ENCODE measurements at regions not wholly inside any gene's neighbourhood (a gene's known extent, or its start where the extent isn't known, plus 50 kb on each side); places are given as distances from the start of the nearest gene placed in this dataset.

GRCh38 chr2:14053105-14053504 is 579.4 kb upstream of the LRATD1 start:
- no peak overlapping the region for H3K4me3 ChIP-seq (ENCODE audit: control insufficient read depth in 2 of 3, extremely low read depth in 1 of 3, insufficient read depth in 2 of 3, low read depth in 1 of 3, low read length in 3 of 3)
- FAIRE-seq (no peak), DNase-seq (ENCODE audit: low read depth, low spot score) (no peak)
- TF ChIP-seq CTCF (optimal IDR thresholded peaks at IDR 0.05 in 1 of 3, IDR thresholded peaks at IDR 0.05 in 1 of 3, conservative IDR thresholded peaks at IDR 0.05 in 1 of 3; ENCODE audit: extremely low read depth in 1 of 3, insufficient read depth in 2 of 3, low read length in 3 of 3) = no peak
- no peak for TF ChIP-seq EZH2 (IDR thresholded peaks at IDR 0.05; ENCODE audit: low read length)
- no peaks in the 10 kb centered on the region for H3K27me3 ChIP-seq (ENCODE audit: control insufficient read depth, extremely low read depth, insufficient read depth, low read length)
- dilution Hi-C loops (cut with MboI; ENCODE audit: extremely low pct_ligation_motif_present, low sequenced_read_pairs) = no loop called here
- no peaks in the 10 kb centered on the region for H4K20me1 ChIP-seq (ENCODE audit: control insufficient read depth, extremely low read depth, insufficient read depth, low read length)
- no peaks in the 10 kb centered on the region for H3K9me3 ChIP-seq (ENCODE audit: control insufficient read depth, low read depth, low read length)
- no peaks in the 10 kb centered on the region for H3K9me1 ChIP-seq (ENCODE audit: control insufficient read depth, extremely low read depth, insufficient read depth, low read length)
- H3K9ac ChIP-seq (ENCODE audit: control insufficient read depth, extremely low read depth, insufficient read depth, low read length) = no peak overlapping the region
- no peaks in the 10 kb centered on the region for H3K79me2 ChIP-seq (ENCODE audit: control insufficient read depth, insufficient read depth, low read length)
- H3K4me2 ChIP-seq (ENCODE audit: control insufficient read depth, extremely low read depth, insufficient read depth, low read depth, low read length) = no peak overlapping the region
- no peak overlapping the region for H2AFZ ChIP-seq (ENCODE audit: control insufficient read depth, low read length)
- H3K27ac ChIP-seq (ENCODE audit: control insufficient read depth, insufficient read depth, low read length) = no peak overlapping the region
- H3K4me1 ChIP-seq (ENCODE audit: control insufficient read depth, extremely low read depth, insufficient read depth, low read length) = no peaks in the 10 kb centered on the region
- H3K36me3 ChIP-seq (ENCODE audit: control insufficient read depth in 2 of 2, extremely low read depth in 1 of 2, insufficient read depth in 2 of 2, low read length in 2 of 2) = no peaks in the 10 kb centered on the region

GRCh38 chr2:14064346-14064745 is 568.2 kb upstream of the LRATD1 start:
- no peak for FAIRE-seq
- TF ChIP-seq EZH2 (IDR thresholded peaks at IDR 0.05; ENCODE audit: low read length) = no peak
- TF ChIP-seq CTCF (optimal IDR thresholded peaks at IDR 0.05 in 1 of 3, IDR thresholded peaks at IDR 0.05 in 1 of 3, conservative IDR thresholded peaks at IDR 0.05 in 1 of 3; ENCODE audit: extremely low read depth in 1 of 3, insufficient read depth in 2 of 3, low read length in 3 of 3) = no peak

More at GRCh38 chr2:14064346-14064745, 568.2 kb upstream of the LRATD1 start:
- Histone ChIP-seq H3K4me2 (ENCODE audit: control insufficient read depth, extremely low read depth, insufficient read depth, low read depth, low read length) (no peak overlapping the region), H3K27me3 (ENCODE audit: control insufficient read depth, extremely low read depth, insufficient read depth, low read length) (no peaks in the 10 kb centered on the region), H3K9me3 (ENCODE audit: control insufficient read depth, low read depth, low read length) (no peaks in the 10 kb centered on the region), H3K4me3 (ENCODE audit: control insufficient read depth in 2 of 3, extremely low read depth in 1 of 3, insufficient read depth in 2 of 3, low read depth in 1 of 3, low read length in 3 of 3) (no peak overlapping the region), H4K20me1 (ENCODE audit: control insufficient read depth, extremely low read depth, insufficient read depth, low read length) (no peaks in the 10 kb centered on the region), H3K9ac (ENCODE audit: control insufficient read depth, extremely low read depth, insufficient read depth, low read length) (no peak overlapping the region), H3K9me1 (ENCODE audit: control insufficient read depth, extremely low read depth, insufficient read depth, low read length) (no peaks in the 10 kb centered on the region), H2AFZ (ENCODE audit: control insufficient read depth, low read length) (no peak overlapping the region), H3K36me3 (ENCODE audit: control insufficient read depth in 2 of 2, extremely low read depth in 1 of 2, insufficient read depth in 2 of 2, low read length in 2 of 2) (no peaks in the 10 kb centered on the region), H3K79me2 (ENCODE audit: control insufficient read depth, insufficient read depth, low read length) (no peaks in the 10 kb centered on the region), H3K4me1 (ENCODE audit: control insufficient read depth, extremely low read depth, insufficient read depth, low read length) (no peaks in the 10 kb centered on the region), H3K27ac (ENCODE audit: control insufficient read depth, insufficient read depth, low read length) (no peak overlapping the region)
- dilution Hi-C loops (cut with MboI; ENCODE audit: extremely low pct_ligation_motif_present, low sequenced_read_pairs) = no loop called here
- DNase-seq (ENCODE audit: low read depth, low spot score) = no peak
